ENCODE measurements at regions not wholly inside any gene's neighbourhood (a gene's known extent, or its start where the extent isn't known, plus 50 kb on each side); places are given as distances from the start of the nearest gene placed in this dataset.

DNA sequence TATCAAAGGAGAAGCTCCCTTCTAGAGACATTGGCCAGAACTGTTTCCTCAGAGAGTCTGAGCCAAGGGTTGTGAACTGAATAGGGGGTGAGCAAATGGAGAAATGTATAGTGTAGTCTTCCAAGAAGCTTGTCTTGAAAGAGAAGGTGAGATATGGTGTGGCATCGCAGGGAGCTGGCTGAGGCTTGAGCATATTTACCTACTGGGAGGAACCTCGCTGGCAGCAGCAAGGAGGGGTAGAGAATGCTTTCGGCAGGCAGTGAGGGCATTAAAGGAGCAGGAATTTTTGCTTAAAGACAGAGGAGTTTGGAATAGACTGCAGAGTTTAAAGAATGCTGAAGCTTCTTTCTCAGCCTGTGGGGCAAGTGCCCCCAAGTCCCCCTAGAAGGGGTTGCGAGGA, 59.3 kb upstream of the PRMT8 start:
- TF ChIP-seq, protein P1, sequence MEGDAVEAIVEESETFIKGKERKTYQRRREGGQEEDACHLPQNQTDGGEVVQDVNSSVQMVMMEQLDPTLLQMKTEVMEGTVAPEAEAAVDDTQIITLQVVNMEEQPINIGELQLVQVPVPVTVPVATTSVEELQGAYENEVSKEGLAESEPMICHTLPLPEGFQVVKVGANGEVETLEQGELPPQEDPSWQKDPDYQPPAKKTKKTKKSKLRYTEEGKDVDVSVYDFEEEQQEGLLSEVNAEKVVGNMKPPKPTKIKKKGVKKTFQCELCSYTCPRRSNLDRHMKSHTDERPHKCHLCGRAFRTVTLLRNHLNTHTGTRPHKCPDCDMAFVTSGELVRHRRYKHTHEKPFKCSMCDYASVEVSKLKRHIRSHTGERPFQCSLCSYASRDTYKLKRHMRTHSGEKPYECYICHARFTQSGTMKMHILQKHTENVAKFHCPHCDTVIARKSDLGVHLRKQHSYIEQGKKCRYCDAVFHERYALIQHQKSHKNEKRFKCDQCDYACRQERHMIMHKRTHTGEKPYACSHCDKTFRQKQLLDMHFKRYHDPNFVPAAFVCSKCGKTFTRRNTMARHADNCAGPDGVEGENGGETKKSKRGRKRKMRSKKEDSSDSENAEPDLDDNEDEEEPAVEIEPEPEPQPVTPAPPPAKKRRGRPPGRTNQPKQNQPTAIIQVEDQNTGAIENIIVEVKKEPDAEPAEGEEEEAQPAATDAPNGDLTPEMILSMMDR (conservative IDR thresholded peaks at IDR 0.05 in 1 of 2, IDR thresholded peaks at IDR 0.05 in 1 of 2; ENCODE audit: low read depth in 1 of 2, low read length in 2 of 2), result no peak
- no peak for TF ChIP-seq EZH2 (IDR thresholded peaks at IDR 0.05; ENCODE audit: low read length, missing control alignments)

Data from fibroblast of lung (primary cell).